ENCODE measurements at regions not wholly inside any gene's neighbourhood (a gene's known extent, or its start where the extent isn't known, plus 50 kb on each side); places are given as distances from the start of the nearest gene placed in this dataset.

GRCh38 chr10:33034931-33035330, 76.9 kb upstream of the ITGB1 start:
- TF ChIP-seq CTCF (IDR thresholded peaks at IDR 0.05; ENCODE audit: borderline replicate concordance, extremely low read depth, low read length, poor library complexity, severe bottlenecking): no peak
- no peak for TF ChIP-seq EZH2 (IDR thresholded peaks at IDR 0.05; ENCODE audit: borderline replicate concordance, low read depth, low read length, severe bottlenecking)
